SIG-M5 treated with dmso at 0.1 percent for 504 hours (cell line): ENCODE measurements at regions not wholly inside any gene's neighbourhood (a gene's known extent, or its start where the extent isn't known, plus 50 kb on each side); places are given as distances from the start of the nearest gene placed in this dataset.
A peak's percentile ranks its signal among the peaks of the same experiment; 100 is the strongest.

Experiments
- DNase-seq: peaks from one replicate; lab custom pipeline; 2025; ENCODE audit not compliant: unreplicated experiment; lab: John Stamatoyannopoulos, UW

DNA sequence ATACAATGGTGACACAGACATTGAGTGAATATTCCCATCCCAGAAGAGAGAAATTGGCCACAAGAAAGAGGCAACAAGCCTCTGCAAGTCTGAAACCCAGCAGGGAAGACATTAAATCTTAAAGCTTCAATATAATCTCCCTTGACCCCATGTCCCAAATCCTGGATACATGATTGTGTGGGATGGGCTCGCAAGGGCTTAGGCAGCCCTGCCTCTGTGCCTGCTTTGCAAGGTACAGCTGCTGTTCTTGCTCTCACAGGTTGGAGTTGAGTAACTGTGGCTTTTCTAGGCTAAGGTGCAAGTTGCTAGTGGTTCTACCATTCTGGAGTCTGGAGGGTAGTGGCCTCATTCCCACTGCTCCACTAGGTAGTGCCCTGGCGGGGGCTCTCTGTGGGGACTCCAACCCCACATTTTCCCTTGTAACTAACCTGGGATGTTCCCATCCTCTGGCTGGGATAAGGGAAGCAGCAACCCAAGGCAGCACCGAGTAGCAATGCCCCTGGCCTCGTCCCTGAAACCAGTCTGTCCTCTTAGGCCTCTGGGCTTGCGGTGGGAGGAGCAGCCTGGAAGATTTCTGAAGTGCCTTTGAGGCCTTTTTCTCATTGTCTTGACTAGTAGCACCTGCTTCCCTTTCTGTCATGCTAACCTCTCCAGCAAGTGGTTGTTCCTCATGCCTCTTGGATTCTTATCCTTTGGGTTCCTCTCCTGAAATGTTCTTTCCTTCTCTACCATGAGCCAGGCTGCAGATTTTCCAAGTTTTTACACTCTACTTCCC is 90.0 kb downstream of the FAM174B start:
- no peak for DNase-seq

DNA sequence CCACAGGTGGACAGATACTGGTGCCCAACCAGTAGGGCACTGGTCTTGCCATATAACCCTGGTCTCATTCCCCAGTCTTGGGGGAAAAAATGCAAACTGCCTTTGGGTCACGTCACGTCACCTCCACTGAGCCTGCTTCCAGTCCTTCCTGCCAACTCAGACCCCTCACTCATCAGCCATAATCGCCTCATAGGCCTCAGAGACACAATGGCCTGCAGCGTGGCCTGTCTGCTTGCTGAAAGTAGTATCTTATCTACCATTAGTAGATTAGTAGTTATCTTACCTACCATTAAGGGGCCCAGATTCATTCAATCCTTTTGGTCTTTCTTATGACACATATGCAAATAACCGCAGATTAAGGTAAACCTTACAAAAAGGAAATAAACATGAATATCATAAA is 93.8 kb downstream of the FAM174B start:
- no peak for DNase-seq

DNA sequence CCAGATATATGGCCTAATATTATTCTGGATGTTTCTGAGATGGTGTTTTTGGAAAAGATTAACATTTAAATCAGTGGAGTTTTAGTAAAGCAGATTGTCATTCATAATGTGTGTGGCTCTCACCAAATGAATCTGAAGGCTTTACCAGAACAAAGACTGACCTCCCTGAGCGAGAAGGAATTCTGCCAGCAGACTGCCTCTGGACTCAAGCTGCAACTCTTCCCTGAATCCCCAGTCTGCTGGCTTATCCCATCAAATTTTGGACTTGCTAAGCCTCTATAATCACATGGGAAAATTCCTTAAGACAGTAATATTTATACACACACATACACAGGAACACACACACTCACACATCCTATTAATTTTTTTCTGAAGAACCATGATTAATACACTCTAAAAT is 102.3 kb downstream of the FAM174B start:
- no peak for DNase-seq

DNA sequence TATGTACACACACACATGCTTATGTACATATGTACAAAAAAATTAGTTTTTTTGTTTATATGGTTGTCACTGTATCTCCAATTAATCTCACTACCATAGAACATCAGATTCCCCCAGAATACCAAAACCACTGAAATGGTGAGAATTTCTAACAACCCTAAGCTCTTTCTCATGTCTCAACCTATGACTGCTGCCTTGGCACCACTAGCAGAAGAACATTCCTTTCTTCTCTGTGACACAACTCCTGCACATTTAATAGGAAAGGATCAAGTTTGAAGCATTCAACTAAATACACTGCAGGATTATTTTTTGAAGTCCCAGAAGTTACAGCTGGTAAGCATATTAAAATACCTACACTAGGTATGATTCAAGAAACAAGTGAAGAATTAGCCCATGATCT is 109.6 kb downstream of the FAM174B start:
- no peak for DNase-seq

DNA sequence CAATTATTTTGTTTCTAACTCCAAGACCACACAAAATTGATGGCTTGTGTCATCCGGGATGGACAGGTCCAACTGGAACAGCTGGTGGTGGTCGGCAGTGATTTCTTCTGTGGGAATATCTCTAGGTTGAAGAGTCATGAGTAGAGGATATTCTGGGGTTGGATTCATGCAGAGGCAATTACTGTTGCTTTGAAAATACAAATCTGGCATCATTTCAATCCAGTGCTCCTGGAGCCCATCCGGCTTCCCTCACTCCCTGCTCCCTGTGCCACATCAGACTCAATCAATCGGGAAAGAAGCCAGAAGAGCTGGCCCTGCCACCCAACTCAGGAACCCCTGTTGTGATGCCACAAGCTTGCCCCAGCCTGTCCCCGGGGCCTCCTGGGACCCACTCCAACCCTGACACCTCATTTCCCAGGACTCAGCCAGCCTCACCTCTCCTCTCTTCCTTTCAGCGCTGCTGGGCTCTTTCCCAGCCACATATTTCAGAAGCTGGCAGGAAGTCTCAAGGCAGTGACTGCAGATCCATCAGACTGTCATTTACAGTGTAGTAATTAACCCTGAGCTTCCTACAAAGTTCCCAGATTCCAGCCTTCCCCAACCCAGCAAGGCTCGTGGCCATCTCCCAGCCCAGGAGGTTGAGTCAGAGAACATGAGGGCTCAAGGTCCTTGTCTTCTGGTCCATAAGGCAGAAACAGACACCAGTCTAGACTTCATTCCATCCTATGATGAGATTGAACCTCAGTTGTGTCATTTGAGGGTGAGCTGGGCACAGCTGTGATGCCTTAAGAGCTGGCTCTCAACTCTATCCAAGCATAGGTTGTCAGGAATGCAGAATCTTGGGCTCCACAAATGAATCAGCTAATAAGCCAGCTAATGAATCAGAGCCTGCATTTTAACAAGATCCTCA is 114.0 kb downstream of the FAM174B start:
- DNase-seq: no peak

DNA sequence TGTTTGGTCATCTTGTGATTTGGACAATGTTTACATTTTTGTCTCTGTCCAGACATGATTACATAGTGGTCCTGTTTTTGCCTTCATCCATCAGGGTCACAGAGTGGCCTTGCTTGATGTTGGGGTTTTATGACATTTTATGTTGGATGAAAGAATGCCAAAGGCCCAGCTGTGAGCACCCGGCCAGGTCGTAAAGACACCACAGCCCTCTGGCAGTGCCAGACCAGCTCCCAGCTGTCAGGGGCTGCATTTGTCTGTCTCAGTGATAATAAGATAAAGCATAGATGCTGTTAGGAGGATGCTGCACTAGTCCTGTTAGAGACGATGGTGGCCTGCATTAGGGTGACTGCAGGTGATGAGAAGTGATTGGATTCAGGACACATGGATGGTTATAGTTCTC is 117.5 kb downstream of the FAM174B start:
- DNase-seq: no peak

DNA sequence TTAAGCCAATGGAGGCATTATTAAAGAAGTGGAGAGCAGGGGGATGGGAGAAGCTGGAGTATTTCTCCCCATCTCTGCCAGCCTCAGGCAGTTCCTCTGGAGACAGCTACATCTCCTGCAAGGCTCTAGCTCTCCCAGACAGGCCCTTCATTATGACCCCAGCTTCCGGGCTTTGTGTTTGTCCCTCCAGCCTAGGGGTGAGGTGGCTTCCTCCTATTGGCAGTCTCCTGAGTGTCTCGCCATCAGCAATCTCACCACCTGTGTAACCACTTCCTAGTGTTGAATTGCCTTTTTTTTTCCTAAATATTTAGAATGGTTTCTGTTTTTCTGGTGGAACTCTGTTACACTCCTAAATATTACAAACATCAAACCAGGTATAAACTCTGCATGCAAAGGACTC is 122.3 kb downstream of the FAM174B start:
- no peak for DNase-seq

DNA sequence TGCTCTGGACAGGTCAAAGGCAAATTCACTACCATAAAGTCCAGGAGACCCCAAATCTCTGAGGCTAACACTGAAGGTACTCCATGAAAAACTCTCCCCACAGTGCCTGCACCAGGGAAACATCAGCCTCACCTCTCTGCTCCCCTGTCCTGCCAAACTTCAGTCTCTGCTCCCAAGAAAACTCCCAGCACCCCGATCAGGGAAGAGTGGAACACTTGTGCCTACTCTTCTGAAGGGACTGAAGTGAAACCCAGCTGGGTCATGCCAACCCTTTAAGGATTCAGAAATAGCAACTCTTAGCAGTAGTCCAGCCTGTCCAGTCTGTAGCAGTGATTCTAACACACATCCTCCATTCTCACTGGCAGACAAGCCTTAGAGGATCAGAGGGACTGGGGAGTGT is 124.2 kb downstream of the FAM174B start:
- no peak for DNase-seq

DNA sequence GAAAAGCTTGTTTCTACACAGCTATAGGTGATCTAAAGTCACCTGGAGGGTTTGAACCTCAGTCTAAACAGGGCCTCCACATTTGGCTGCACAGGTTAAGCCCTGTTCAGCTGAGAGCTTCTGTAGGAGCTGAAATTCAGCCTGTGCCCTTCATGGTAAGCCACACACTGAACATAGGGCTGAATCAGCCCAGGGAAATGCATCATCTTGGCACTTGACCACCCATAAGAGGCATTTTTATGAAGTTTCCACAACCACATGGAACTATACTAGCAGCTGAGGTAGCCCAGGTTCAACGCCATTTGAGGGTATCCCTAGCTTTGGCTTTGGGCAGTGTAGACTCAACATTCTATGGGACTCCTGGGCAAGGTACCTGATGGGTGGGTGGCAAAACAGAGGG is 126.8 kb downstream of the FAM174B start:
- DNase-seq: no peak

DNA sequence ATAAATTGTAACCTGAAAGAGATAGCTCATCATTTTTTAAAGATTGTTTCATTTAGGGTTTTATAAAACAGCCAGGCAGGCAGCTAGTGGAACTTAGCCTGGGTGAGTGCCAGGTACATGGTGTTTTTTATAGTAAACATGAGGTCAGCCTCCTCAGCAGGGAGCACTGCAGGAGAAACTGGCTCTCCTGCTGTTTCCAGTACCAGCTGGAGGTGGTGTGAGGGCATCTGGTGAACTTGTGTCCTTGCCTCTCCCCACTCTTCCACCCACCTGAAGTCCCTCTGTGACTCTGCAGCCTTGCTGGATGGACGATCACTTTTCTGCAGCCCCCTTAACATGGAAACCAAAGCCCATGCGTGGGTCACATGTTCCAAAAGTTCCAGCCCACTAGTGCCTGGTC is 128.4 kb downstream of the FAM174B start:
- no peak for DNase-seq

DNA sequence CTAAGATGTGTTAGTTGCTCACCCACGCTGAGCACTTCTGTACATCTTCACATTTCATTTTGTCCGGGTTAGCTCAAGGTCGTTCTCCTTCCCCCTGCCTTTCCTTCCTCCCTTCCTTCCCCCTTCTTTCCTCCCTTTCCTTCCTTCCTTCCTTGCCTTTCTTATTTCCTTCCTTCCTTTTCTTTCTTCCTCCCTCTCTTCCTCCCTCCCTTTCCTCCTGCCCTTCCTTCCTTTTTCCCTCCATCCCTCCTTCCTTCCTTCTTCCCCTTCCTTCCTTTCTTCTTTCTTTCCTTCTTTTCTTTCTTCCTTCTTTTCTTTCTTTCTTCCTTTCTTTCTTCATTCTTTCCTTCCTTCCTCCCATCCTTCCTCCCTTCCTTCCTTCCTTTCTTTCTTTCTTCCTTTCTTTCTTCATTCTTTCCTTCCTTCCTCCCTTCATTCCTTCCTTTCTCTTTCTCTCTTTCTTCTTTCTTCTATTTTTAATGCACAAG is 129.8 kb downstream of the FAM174B start:
- DNase-seq: no peak

DNA sequence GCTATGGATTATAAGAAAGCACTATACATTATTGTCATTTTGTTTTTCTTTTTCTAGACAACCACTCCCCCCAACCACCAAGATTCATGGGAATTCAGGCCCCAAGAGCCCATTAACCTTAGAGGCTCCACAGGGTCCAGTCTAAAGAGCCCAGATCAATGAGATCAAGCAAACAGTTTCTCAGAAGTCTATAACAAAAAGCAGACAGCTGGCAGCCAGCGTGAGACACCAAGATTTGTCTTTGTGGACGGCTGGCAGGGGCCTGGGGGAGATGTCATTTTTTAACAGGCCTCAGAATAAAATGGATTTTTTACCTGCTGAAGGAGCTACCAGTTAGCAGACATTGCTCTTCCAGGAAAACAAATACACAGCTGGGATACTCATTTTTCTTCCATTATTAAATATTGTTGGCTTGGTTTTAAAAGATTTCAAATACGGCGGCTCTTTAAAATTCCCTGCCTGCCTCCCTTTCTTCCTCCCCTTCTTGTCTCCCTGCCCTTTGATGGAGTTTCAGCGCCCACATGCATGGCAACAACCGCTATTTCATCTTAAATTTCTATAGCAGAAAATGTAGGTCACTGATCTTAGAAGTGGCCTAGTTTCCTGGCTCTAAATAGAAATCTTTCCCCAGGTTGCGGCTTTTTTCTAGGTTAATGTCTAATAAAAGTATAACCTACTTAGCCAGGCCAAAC is 130.6 kb downstream of the FAM174B start:
- no peak for DNase-seq

DNA sequence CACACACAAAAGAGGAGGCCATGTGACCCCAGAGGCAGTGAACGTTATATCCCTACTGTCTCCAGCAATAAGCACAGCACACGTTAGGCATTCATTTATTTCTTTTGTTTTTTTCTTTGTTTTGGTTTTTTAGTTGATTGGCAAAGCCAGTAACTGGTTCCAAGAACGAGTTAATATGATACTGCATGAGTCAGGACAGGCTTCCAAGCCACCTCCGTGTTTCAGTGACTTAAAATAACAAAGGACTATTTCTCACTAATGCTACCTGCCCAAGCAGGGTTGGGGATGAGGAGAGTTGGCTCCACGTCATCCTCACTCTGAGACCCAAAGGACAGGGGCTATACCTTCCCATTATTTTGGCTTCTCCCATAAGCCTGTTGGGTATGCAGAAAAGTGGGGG is 130.5 kb downstream of the ST8SIA2 start:
- no peak for DNase-seq

DNA sequence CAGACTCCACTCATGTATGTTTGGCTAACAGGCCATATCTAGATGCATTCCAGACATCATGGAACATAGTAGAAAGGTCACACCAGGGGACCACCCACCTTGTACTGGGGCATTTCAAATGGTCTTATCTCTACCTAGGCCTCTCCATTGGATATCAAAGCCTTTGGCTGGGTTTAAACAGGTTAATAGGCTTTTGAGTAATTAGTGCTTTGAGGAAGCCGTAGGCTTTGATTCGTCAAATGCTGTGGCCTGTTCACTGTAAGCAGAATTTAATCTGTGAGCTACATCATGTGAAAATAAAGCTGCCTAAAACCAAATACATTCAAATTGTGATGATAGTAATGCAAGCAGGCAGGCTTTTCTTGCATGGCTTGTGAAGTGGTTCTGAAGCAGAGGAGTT is 129.5 kb downstream of the ST8SIA2 start:
- no peak for DNase-seq

DNA sequence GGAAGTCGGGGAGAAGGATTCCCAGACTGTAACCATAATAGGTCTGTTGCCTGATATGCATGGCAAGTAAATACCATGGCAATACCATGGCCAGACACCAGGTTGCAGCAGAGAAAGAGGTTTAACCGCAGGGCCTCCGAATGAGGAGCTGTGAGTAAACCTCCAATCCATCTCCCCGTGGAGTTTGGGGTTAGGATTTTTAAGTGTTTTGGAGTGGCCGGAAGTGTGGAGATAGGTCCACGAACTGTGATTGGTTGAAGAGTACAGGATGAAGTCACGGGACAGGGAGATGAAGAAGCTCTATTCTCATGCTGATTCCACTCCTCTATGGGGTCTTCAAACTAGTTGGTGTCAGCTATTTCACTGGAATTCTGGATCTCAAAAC is 127.9 kb downstream of the ST8SIA2 start:
- peak; percentile 35 for DNase-seq

DNA sequence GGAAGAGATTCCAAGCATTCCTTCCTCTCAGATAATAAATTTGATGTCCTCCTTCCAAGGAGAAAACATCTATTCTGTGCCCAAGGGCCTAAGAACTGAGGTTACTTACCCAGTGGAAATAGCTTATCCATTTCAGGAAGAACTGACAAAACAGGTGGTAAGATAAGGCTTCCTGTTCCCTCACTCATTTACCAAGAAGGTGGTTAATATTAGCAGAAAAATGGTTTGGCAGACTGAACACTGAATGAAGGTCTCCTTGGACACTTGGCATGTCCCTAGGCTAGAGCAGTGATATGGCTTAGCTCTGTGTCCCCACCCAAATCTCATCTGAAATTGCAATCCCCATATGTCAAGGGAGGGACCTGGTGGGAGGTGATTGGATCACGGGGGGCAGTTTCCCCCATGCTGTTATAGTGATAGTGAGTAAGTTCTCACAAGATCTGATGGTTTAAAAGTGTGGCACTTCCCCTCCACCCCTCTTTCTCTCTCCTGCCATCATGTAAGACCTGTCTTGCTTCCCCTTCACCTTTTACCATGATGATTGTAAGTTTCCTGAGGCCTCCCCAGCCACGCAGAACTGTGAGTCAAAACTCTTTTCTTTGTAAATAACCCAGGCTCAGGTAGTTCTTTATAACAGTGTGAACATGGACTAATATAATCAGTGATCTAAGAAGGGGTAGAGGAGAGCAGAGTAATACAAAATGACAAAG is 127.4 kb downstream of the ST8SIA2 start:
- DNase-seq: no peak

DNA sequence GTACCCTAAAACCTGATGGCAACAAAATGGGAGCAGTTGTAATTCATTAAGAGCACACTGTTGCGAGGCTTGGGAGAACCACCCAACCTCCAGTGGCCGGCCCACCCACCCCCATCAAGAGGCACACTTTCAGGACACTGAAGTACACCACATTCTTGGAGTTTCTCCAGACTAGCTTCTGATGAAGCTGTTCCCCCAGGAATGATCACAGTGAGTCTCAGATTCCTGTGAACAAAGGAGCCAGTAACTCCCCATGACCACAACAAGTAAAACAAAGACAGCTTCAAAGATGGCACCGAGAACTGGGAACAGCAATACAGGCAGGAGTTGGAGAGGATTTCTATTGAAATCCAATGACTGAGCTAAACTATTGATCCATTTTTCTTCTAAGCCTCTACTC is 126.0 kb downstream of the ST8SIA2 start:
- no peak for DNase-seq
